ENCODE measurements at regions not wholly inside any gene's neighbourhood (a gene's known extent, or its start where the extent isn't known, plus 50 kb on each side); places are given as distances from the start of the nearest gene placed in this dataset.

- H2BK5ac ChIP-seq (ENCODE audit: low read depth, low read length), result no peak overlapping the region
- no peaks in the 10 kb centered on the region for H4K20me1 ChIP-seq (replicated peaks in 1 of 2; ENCODE audit: control insufficient read depth in 1 of 2, insufficient read depth in 2 of 2, low read length in 2 of 2)
- no peaks in the 10 kb centered on the region for H3K4me1 ChIP-seq (replicated peaks in 1 of 4; ENCODE audit: control insufficient read depth in 3 of 4, insufficient read depth in 4 of 4, low read length in 3 of 4)
- H3K18ac ChIP-seq (ENCODE audit: extremely low read depth, low read length), result no peak overlapping the region
- H3K27me3 ChIP-seq (replicated peaks in 1 of 4; ENCODE audit: control insufficient read depth in 3 of 4, extremely low read depth in 1 of 4, insufficient read depth in 3 of 4, low read length in 3 of 4), result no peaks in the 10 kb centered on the region
- H4K8ac ChIP-seq (ENCODE audit: extremely low read depth, insufficient read depth, low read length), result no peak overlapping the region
- H3K4ac ChIP-seq (replicated peaks; ENCODE audit: insufficient read length, low read depth, low read length), result no peak overlapping the region
- no peaks in the 10 kb centered on the region for H3K79me2 ChIP-seq (ENCODE audit: control insufficient read depth in 1 of 2, insufficient read depth in 2 of 2, low read length in 2 of 2)
- no peak overlapping the region for H3K9ac ChIP-seq (replicated peaks in 1 of 4; ENCODE audit: extremely low read depth in 1 of 4, low read depth in 3 of 4, low read length in 3 of 4)
- no peak overlapping the region for H2AFZ ChIP-seq (ENCODE audit: low read length)
- H3K56ac ChIP-seq (replicated peaks; ENCODE audit: insufficient read length, low read depth, low read length), result no peak overlapping the region
- FAIRE-seq (no peak), DNase-seq (ENCODE audit: low read depth in 1 of 2, low spot score in 2 of 2) (no peak)
- POLR2A ChIA-PET (ENCODE audit: partially characterized antibody), result no interaction called here
- H3K23me2 ChIP-seq (ENCODE audit: low read depth, low read length), result no peaks in the 10 kb centered on the region
- no peak overlapping the region for H2BK15ac ChIP-seq (ENCODE audit: low read length)
- H4K5ac ChIP-seq (ENCODE audit: insufficient read length, low read depth, low read length), result no peak overlapping the region
- no peak overlapping the region for H2BK20ac ChIP-seq (ENCODE audit: low read length)
- H3K9me3 ChIP-seq (ENCODE audit: insufficient read depth in 2 of 2, low read depth in 1 of 2, low read length in 1 of 2), result no peaks in the 10 kb centered on the region
- H3K23ac ChIP-seq (ENCODE audit: insufficient read length), result no peak overlapping the region
- H3K27ac ChIP-seq (ENCODE audit: low read depth, low read length), result no peak overlapping the region
- H4K91ac ChIP-seq (replicated peaks; ENCODE audit: insufficient read length, low read length), result no peak overlapping the region
- H2AK5ac ChIP-seq (ENCODE audit: low read depth, low read length), result no peak overlapping the region
- no peak overlapping the region for H2BK12ac ChIP-seq (ENCODE audit: low read depth, low read length)
- no peak overlapping the region for H3K14ac ChIP-seq (ENCODE audit: insufficient read length)
- H3K4me2 ChIP-seq (ENCODE audit: insufficient read depth in 1 of 2, low read depth in 2 of 2, low read length in 2 of 2), result no peak overlapping the region
- no peaks in the 10 kb centered on the region for H3K36me3 ChIP-seq (ENCODE audit: control insufficient read depth in 2 of 4, insufficient read depth in 4 of 4, low read length in 3 of 4)
- no peak overlapping the region for H2BK120ac ChIP-seq (replicated peaks; ENCODE audit: low read depth, low read length)
- no peak overlapping the region for H3K4me3 ChIP-seq (ENCODE audit: extremely low read depth in 1 of 4, insufficient read depth in 2 of 4, low read depth in 3 of 4, low read length in 4 of 4)
- CTCF ChIA-PET (ENCODE audit: partially characterized antibody), result no interaction called here
- H3K79me1 ChIP-seq (ENCODE audit: low read depth, low read length), result no peaks in the 10 kb centered on the region
- no peak for TF ChIP-seq NANOG (IDR thresholded peaks at IDR 0.05; ENCODE audit: insufficient read depth, low read depth, low read length, poor library complexity, severe bottlenecking)
- TF ChIP-seq KDM4A (IDR thresholded peaks at IDR 0.05; ENCODE audit: low read depth, low read length, severe bottlenecking), result no peak
- no peak for TF ChIP-seq SP2 (IDR thresholded peaks at IDR 0.05; ENCODE audit: low read length)
- no peak for TF ChIP-seq GABPA (IDR thresholded peaks at IDR 0.05; ENCODE audit: borderline replicate concordance, insufficient read depth, low read length)
- TF ChIP-seq TAF7 (optimal IDR thresholded peaks at IDR 0.05; ENCODE audit: borderline replicate concordance, low read depth, low read length), result no peak
- no peak for TF ChIP-seq RAD21 (IDR thresholded peaks at IDR 0.05 in 1 of 2, conservative IDR thresholded peaks at IDR 0.05 in 1 of 2; ENCODE audit: low read depth in 2 of 2, low read length in 2 of 2)
- no peak for TF ChIP-seq SUZ12 (IDR thresholded peaks at IDR 0.05; ENCODE audit: low read length)
- no peak for TF ChIP-seq POU5F1 (IDR thresholded peaks at IDR 0.05; ENCODE audit: low read depth, low read length)
- no peak for TF ChIP-seq FOSL1 (IDR thresholded peaks at IDR 0.05; ENCODE audit: insufficient read depth, low read depth, low read length)
- TF ChIP-seq ATF3 (IDR thresholded peaks at IDR 0.05; ENCODE audit: insufficient read depth, low read depth, low read length), result no peak
- no peak for TF ChIP-seq ATF2 (IDR thresholded peaks at IDR 0.05; ENCODE audit: low read length)
- no peak for TF ChIP-seq HDAC6 (IDR thresholded peaks at IDR 0.05; ENCODE audit: low read depth, low read length)
- TF ChIP-seq KDM1A (IDR thresholded peaks at IDR 0.05; ENCODE audit: borderline replicate concordance, low read length), result no peak
Observed at GRCh38 chr17:13797863-13798262, 196.1 kb upstream of the HS3ST3A1 start.

Measured in H1 (cell line).